NCI-H2227 (cell line): ENCODE measurements at regions not wholly inside any gene's neighbourhood (a gene's known extent, or its start where the extent isn't known, plus 50 kb on each side); places are given as distances from the start of the nearest gene placed in this dataset.
"Not testable (repeated sequence)": the region's sequence is repeated elsewhere in the genome, so short reads cannot be mapped to it uniquely, and the experiment has no call there.

Source experiments
- DNase-seq: peaks from one replicate; lab custom pipeline; 2025; ENCODE audit not compliant: unreplicated experiment; lab: John Stamatoyannopoulos, UW

DNA sequence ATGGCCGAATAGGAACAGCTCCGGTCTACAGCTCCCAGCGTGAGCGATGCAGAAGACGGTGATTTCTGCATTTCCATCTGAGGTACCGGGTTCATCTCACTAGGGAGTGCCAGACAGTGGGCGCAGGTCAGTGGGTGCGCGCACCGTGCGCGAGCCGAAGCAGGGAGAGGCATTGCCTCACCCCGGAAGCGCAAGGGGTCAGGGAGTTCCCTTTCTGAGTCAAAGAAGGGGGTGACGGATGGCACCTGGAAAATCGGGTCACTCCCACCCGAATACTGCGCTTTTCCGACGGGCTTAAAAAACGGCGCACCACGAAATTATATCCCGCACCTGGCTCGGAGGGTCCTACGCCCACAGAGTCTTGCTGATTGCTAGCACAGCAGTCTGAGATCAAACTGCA lies 572.8 kb upstream of the AGA start:
- DNase-seq, result not testable (repeated sequence)

DNA sequence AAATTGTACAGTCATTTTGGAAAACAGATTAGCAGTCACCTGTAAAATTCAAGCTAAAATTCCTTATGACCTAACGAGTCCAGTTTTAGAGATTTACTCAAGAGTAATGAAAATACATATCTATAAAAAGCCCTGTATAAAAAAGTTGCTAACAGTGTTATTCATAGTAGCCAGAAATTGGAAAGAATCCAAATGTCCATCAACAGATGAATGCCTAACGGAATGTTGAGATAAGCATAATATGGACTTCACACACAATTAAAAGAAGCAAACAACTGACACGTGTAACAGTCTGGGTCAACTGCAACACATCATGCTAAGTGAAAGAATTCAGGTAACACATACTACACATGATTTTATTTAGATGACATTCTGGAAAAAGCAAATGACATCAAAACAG lies 584.8 kb upstream of the AGA start:
- no peak for DNase-seq

DNA sequence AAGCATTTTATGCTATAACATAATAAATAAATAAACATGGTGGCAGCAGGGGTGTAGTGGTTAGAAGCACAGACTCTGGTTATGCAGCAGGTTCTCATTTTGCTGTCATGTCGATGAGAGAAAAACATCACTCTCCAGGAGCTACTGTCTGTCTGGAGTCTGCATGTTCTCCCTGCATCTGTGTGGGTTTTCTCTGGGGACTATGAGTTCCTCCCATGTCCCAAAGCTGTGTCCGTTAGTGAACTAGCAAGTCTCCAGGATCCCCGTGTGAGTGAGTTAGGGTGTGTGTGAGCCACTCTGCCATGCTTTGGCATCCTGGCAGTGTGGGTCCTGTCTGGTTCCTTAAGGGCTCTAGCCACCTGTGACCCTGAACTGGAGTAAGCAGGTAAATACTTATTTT lies 585.6 kb upstream of the AGA start:
- DNase-seq, result no peak

DNA sequence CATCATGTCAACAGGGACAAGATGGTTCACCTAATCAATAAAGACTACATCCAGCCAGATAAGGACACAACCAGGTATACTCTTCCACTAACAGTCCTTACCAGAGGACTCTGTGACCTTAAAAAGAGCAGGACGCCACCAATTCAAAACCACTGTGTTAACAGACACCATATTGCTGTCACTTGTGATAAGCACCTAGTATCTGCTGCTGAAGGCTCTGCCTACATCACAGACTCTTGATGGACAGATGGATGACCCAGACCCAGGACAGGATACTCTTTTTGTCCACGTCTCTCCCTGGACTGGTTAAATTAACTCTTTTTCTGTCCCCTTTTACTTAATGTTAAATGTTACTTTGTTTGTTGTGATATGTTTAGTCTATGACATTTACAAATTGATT lies 586.2 kb upstream of the AGA start:
- DNase-seq, result no peak

DNA sequence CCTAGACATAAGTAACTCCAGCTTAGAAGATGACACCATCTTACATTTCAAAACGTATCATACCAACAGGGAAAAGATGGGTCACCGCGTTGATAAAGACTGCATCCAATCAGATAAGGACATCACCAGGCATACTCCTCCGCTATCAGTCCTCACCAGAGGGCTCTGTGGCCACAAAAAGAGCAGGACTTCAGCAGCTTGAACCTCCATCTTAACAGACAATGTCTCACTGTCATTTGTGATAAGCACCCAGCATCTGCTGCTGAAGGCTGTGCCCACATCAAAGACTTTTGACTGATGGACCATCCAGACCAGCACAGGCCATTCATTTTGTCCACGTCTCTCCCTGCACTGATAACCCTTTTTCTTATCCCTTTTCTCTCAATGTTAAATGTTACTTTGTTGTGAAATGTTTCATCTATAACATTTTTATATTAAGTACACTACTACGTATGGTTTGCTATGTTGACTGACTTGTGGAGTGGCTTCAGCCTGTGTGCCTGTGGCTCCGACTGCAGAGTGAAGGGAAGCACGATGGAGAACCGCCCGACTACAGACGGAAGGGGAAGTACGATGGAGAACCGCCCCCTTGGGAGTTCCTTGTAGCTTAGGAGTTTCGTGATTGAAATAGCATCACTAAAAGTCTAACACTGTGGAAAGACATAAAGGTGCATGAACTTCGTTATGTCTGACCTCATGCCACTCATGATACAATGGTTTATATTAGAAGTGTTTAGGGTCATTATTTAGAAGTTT lies 595.4 kb upstream of the AGA start:
- DNase-seq, result no peak

DNA sequence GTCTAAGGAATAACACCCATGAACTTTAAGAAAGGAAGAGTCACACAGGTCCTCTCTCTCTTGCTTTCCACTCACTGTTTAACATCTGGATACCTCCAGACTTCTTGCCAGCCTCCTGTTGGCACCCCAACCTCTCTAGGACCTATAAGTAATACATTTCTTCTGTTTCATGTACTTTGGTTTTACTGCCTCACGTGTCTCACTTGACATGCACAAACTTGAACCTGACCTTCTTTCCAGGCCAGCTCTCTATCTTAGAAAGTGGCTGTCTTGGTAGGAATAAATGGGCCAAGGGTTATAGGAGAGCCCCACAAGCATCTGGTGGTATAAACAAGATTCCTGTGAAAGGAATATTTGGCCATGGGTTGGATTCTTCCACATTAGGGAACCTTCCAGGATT lies 614.8 kb upstream of the AGA start:
- DNase-seq, result no peak

DNA sequence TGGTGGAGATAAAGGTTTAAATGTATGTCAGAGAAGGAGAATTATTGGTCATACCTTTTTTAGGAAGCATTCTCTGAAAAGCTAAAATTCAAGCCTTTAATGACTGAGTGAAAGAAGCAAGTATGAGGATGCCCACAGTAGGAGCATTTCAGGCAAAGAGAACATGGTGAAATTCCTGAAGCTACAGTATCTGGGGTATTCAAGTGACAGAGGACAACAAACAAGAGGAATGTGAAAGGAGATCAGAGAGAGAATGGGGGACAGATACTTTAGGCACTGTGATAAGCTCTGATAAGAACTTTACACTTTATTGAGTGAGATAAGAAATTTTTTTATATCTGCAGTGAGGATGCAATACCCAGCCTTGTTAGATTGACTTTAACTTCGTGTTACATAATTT lies 621.3 kb upstream of the AGA start:
- DNase-seq, result no peak

DNA sequence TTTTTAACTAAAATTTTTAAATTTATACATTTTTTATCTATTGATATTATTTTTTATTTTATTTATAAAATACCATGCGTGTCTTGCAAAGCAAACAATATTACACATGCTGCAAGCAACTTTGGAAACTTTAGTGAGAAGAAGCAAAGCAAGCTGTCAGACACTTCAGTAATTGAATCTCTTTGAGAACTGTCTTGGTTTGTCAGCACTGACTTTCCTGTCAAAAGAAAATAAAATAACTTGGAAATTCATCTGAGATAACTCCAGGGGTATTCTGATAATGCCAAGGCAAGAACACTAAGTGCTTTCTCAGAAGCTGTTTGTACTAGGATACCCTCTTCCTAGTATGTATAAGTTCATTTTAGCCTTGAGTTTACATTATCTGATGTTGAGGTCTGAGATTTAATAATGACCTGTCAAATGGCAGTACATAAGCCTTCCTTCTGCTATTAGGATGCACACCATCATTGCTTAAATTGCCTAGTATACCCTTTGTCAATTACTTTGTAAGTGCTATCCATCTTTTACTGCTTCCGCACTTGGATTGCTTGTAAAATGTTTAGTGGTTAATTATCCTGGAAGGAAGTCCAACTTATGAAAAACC lies 624.2 kb upstream of the AGA start:
- no peak for DNase-seq

DNA sequence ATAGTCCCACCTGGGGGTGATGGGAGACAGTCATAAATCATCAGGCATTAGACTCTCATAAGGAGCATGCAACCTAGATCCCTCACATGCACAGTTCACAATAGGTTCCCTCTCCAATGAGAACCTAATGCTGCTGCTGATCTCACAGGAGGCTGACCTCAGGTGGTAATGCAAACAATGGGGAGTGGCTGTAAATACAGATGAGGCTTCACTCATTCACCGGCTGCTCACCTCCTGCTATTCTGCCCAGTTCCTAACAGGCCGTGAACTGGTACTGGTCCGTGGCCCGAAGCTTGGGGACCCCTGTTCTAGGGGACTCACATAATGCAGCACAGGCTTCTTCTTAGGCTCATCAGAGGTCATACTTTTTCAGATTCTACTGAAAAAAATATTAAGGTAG lies 625.9 kb upstream of the AGA start:
- DNase-seq, result no peak

DNA sequence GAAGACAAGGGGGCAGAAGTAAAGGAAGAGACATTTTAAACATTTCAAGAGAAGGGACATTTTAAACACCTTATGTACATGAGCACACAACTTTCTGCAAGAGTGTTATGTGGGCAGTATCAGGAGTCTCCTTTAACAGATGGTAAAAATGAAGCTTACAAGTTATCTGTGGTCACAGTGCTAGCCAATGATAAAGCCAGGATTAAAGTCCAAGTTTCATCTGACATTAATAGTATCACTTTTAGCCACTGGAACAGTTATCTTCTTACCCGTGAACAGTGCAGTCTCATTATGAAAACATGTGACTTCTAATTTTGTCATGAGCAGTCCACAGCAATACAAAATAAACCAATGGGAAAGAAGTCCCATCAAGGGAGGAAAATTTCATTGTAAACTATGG lies 627.9 kb upstream of the AGA start:
- DNase-seq, result no peak

DNA sequence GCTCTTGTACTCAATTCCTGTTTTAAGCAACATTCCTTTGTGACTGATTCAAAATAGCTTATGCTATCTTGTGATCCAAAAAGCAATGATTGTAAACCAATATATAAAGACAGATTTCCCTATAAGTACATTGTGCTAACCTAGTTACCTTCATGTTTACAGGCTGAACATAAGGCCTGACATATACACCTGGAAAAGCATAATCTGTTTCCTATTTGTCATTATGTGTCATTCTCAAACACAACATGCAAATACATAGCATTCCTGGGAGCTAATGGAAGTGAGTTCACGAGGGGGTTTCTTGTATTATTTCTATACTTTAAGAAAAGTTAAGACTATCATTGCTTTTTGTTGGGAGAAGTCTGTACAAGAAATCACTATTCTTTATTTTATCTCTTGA lies 638.1 kb upstream of the AGA start:
- DNase-seq, result no peak

DNA sequence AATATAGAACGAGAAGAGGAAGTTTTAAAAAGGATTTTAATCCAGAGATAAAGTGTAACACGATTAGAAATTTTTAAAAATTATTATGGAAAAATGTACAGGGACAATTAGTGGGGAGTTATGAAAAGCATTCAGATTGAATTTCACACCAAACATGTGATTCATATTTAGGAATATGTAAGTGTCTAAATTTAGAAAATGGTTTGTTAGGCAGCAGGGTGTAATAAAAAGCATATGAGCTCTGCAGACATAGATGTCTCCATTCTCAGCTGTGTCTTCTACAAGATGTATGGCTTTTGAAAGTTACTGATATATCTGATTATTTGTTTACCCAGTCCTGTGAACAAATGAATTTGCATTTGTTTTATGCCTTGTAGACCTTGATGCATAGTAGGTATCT lies 638.9 kb upstream of the AGA start:
- DNase-seq, result no peak

DNA sequence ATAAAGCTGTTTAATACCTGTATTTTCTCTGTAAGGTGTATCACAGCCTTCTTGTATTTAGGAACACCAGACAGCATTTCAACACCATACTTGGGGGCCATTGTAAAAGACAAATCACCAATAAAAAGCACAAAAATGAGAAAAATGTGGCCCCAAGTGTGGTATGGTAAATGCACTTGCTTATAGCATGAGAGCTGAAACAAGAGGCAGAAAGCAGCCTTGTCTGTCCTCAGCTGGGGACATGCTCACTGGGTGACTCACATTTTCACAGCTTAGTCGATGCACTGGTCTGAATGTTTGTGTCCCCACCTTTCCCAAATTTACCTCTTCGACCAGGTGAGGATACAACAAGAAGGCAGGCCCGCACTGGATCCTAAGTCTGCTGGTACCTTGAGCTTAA lies 639.7 kb upstream of the AGA start:
- DNase-seq, result no peak

DNA sequence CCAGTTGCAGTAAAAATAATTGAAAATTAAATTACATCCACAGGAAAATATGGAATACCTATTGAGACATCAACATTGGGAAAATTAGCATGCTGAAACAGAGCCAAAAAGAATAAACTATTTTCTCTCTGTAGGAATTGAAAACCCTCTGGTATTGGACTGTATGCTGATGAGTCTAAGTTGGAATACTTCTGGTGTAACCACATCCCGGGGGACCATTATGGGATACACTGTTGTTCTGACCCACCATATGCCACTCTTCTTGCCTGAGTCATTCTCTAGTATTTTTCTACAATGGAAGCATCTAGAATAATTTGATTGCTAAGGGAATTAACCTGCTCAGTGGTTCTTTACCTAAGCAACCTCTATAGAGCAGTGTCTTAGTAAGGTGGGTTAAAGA lies 640.7 kb upstream of the AGA start:
- no peak for DNase-seq

DNA sequence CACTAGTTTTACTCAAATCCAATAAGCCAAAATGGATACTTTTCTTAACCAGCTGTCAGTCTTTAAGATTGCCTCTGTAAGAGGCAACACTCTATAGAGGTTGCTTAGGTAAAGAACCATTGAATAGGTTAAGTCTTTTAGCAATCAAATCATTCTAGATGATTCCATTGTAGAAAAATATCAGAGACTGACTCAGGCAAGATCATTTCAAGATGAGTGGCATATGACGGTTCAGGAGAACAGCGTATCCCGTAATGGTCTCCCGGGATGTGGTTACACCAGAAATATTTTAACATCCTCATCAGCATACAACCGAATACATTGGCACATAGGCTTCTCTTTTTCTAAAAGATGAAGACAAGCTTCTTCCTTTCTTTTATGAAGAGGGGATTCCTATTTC lies 641.7 kb upstream of the AGA start:
- DNase-seq, result no peak

DNA sequence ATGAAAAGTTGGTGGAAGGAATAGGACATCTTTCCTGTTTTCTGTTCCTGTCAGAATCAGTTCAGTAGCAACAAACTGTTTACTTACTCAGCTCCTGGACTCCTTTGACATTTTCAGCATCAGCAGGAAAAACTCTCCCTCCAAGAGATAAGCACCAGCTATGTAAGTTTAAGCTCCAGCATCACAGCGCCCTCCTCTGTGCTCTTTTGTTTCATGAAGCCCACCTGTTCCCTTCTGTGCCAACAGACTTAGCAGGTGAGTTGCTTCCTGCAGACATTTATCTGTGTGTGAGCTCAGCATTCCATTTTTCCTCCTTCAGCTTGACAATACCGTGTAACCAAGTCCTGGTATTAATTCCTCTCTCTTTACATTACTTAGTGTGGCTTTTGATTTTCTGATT lies 644.1 kb upstream of the AGA start:
- DNase-seq, result no peak

DNA sequence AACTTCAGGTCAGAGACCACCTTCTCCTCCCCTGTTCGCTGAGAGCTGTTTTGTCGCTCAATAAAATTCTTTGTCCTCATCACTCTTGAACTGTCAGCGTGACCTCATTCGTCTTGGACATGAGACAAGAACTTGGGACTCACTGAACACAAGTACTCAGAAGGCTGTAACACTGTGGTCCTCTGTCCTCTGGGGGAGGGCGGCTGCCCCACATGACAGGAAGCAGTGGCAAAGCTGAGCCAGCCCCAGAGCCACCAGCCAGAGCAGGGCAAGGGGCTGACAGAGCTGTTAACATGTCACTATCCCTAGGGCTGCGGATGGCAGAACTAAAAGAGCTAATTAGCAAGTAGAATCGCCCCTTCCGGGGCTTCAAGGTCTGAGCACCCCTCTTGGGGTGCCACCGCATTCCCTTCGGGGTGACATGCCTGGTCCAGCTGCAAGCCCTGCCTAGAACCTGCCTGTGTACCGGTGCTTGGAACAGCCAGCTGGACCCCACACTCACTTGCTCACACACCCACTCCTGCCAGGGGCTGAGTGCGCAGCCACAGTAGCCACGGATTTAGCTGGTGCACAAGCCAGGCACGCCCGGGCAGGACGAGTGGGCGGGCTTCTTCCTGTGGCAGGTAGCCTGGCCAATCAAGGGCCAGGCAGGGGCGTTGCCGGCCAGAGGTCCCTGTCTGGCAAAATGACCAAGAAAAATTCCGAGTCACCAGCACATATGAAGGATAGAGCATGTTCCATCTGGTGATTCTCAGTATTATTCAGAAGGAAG lies 648.6 kb upstream of the AGA start:
- DNase-seq, result no peak

DNA sequence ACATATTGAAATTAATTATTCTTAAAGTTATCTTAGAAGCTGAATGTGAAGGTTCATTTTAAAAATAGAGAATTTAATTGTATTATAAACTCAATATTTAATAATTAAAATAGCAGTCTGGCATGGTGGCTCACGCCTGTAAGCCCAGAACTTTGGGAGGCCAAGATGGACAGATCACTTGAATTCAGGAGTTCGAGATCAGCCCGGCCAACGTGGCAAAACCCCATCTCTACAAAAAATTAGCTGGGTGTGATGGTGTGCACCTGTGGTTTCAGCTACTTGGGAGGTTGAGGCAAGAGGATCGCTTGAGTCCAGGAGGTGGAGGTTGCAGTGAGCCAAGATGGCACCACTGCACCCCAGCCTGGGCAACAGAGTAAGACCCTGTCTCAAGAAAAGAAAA lies 659.9 kb upstream of the AGA start:
- DNase-seq, result no peak

DNA sequence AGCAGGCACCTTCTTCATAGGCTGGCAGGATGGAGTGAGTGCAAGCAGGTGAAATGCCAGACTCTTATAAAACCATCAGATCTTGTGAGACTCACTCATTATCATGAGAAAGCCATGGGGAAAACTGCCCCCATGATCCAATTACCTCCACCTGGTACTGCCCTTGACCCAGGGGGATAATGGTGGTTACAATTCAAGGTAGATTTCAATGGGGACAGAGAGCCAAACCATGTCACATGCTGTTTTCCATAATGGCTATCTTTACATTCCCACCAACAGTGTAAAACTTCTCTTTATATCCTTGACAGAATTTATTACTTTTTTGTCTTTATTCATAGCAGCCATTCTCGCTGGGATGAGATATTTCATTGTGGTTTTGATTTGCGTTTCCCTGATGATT lies 663.0 kb upstream of the AGA start:
- DNase-seq, result no peak

DNA sequence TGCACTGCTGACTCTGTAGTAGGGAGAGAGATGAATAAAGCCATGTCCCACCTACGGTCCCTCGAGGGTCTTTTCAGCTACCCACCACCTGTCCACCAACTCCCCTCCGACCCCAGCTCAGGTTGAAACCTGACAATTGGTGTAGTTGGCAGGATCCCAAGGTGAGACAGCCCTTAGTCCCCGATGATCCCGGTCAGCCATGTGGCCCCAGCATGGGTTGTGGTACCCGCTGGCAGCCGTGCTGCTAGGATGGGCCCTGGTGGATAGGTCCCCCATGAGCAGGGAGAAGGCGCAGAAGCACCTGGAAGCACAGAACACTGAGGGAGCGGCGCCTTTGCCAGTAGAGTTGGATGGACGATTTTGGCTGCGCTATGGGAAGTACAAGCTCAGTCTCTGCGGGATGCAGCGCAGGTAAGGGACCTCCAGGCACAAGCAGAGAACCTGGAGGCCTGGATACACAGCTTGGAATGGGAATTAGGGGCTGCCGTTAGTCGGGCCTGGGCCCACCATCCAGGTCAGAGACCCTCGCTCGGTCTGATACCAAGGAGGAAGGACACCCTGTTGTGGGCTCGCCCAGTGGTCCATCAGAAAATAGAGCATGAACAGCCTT lies 694.6 kb upstream of the AGA start:
- no peak for DNase-seq

DNA sequence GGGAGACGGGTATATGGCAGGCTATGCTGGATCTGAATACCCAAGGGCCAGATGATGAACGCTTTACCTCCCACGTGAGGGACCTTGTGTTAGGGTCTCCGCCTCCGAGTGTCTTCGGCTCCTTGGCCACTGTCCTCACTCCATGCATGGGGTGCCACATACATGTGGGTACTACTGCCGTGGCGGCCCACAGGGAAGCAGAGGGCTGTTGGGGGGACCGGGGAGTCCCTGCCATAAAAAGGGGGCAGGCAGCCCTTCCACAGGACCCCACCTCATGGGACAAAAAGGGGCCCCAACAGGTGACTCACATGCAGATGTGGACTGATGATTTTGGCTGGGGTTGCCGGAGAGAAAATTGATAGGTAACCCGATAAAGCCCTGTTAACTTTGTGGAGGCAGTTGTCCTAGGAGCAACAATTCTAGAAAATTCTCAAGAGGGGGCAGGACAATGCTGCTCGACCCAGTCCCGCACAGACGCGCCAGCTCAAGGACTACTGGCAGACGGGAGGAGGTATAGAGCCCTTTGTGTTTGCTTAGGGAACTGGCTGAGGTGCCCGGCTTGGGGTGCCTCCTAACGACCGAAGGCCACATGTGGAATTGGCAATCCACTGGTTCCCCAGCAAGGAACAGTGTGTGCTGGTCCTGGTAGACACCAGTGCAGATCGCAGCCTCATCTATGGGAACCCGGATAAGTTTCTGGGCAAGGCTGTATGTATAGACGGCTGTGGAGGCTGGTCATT lies 695.7 kb upstream of the AGA start:
- DNase-seq, result no peak
